ENCODE measurements at regions not wholly inside any gene's neighbourhood (a gene's known extent, or its start where the extent isn't known, plus 50 kb on each side); places are given as distances from the start of the nearest gene placed in this dataset.

DNA sequence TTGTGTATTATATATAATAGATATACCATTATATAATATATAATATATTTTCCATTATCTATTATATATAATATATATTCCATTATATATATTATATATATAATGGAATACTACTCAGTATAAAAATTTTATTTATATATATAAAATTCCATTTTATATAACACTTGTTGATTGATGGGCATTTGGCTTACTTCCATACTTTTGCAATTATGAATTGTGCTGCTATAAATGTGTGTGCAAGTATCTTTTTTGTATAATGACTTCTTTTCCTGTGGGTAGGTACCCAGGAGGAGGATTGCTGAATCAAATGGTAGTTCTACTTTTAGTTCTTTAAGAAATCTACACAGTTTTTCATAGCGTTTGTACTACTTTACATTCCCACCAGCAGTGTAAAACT lies 1211.1 kb downstream of the NCAM2 start:
- DNase-seq (ENCODE audit: low spot score, unreplicated experiment): no peak
- TF ChIP-seq, protein P1, sequence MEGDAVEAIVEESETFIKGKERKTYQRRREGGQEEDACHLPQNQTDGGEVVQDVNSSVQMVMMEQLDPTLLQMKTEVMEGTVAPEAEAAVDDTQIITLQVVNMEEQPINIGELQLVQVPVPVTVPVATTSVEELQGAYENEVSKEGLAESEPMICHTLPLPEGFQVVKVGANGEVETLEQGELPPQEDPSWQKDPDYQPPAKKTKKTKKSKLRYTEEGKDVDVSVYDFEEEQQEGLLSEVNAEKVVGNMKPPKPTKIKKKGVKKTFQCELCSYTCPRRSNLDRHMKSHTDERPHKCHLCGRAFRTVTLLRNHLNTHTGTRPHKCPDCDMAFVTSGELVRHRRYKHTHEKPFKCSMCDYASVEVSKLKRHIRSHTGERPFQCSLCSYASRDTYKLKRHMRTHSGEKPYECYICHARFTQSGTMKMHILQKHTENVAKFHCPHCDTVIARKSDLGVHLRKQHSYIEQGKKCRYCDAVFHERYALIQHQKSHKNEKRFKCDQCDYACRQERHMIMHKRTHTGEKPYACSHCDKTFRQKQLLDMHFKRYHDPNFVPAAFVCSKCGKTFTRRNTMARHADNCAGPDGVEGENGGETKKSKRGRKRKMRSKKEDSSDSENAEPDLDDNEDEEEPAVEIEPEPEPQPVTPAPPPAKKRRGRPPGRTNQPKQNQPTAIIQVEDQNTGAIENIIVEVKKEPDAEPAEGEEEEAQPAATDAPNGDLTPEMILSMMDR (IDR thresholded peaks at IDR 0.05; ENCODE audit: unreplicated experiment): no peak
- Mint-ChIP-seq H3K4me3 (ENCODE audit: low read depth) (no peak overlapping the region), H3K27ac (no peak overlapping the region), H3K4me1 (ENCODE audit: low read depth) (no peaks in the 10 kb centered on the region), H3K36me3 (ENCODE audit: insufficient read depth) (no peaks in the 10 kb centered on the region), H3K27me3 (no peaks in the 10 kb centered on the region), H3K9me3 (ENCODE audit: low read depth) (peaks cover 4% of the 10 kb centered on the region)

DNA sequence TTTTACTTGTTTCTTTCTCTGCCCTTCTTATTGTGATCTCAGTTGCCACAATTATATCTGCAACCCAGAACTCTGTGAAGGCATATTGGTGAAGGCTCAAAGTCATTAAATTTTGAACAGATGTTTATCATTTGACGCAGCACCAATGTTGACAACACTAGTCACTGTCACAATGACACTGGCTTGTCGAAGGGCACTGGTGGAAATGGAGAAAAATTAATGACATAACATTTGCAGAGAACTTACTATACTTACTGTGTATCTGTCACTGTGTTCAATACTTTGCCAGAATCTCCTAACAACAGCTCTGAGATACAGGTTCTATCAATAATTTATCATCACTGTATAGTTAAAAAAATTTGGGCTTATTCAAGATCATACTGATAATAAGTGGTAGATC lies 1213.7 kb downstream of the NCAM2 start:
- DNase-seq (ENCODE audit: low spot score, unreplicated experiment): no peak
- Mint-ChIP-seq H3K4me3 (ENCODE audit: low read depth) (no peak overlapping the region), H3K4me1 (ENCODE audit: low read depth) (no peaks in the 10 kb centered on the region), H3K27ac (no peak overlapping the region), H3K36me3 (ENCODE audit: insufficient read depth) (no peaks in the 10 kb centered on the region), H3K27me3 (no peaks in the 10 kb centered on the region), H3K9me3 (ENCODE audit: low read depth) (peaks cover 4% of the 10 kb centered on the region)
- TF ChIP-seq, protein P1 (IDR thresholded peaks at IDR 0.05; ENCODE audit: unreplicated experiment): no peak

DNA sequence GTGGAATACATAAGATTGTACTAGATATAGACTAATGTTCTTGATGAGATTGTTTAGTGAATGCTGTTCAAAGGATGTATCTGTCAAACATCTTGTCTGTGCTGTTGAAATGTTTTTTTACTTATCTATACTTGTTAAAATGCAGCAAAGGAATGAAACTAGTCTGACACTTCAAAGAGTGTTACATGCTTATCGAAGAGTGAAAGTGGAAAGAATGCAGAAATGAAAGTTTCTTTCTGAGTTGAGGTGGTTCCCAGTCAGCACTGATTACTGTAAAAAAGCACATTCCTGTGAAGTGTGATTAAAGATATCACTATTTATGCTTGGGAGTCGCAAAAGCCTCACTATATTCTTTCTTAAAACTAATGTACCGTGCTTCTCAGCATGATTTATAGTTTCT lies 1225.2 kb downstream of the NCAM2 start:
- TF ChIP-seq, protein P1 (IDR thresholded peaks at IDR 0.05; ENCODE audit: unreplicated experiment): no peak
- H3K27ac Mint-ChIP-seq: no peak overlapping the region
- no peaks in the 10 kb centered on the region for H3K27me3 Mint-ChIP-seq
- no peaks in the 10 kb centered on the region for H3K4me1 Mint-ChIP-seq (ENCODE audit: low read depth)
- no peaks in the 10 kb centered on the region for H3K9me3 Mint-ChIP-seq (ENCODE audit: low read depth)
- H3K4me3 Mint-ChIP-seq (ENCODE audit: low read depth): no peak overlapping the region
- H3K36me3 Mint-ChIP-seq (ENCODE audit: insufficient read depth): no peaks in the 10 kb centered on the region
- DNase-seq (ENCODE audit: low spot score, unreplicated experiment): no peak

DNA sequence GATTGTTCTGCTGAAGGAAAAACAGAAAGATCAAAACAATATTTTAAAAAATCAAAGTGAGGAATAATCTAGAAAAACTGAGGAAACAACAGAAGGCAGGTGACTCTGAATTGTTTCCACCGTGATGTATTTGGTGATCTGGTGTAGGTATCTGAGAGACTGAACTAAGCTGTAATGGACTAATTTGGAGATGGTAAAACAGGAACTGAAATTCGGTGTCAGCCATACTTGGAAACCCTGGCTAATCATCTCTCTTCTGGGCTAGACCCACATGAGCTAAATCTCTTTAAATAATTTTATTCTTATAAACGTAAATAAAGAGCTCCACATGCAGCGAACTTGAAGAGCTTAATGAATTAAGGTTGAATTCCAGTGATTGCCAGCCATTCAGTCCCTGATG lies 1226.1 kb downstream of the NCAM2 start:
- Mint-ChIP-seq H3K36me3 (ENCODE audit: insufficient read depth) (no peaks in the 10 kb centered on the region), H3K27me3 (no peaks in the 10 kb centered on the region), H3K4me3 (ENCODE audit: low read depth) (no peak overlapping the region), H3K27ac (no peak overlapping the region), H3K9me3 (ENCODE audit: low read depth) (no peaks in the 10 kb centered on the region), H3K4me1 (ENCODE audit: low read depth) (no peaks in the 10 kb centered on the region)
- DNase-seq (ENCODE audit: low spot score, unreplicated experiment): no peak
- TF ChIP-seq, protein P1 (IDR thresholded peaks at IDR 0.05; ENCODE audit: unreplicated experiment): no peak

DNA sequence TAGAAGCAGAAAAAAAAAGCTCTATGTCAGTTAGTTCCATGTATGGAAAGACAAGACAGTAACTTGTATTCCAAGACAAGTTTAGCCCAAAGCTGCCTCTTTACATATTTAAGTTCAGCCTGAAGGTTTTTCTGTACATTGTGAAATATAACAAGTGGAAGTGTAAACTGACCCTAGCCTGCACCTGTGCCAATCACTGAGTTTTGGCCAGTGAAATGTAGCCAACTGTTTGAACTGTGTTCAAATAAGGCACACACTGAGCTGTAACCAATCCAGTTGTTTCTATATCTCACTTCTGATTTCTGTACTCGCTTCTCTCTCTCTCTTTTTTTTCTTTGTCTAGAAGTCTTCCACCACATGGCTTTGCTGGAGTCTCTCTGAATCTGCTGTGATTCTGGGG lies 1227.1 kb downstream of the NCAM2 start:
- TF ChIP-seq, protein P1 (IDR thresholded peaks at IDR 0.05; ENCODE audit: unreplicated experiment): no peak
- no peaks in the 10 kb centered on the region for H3K4me1 Mint-ChIP-seq (ENCODE audit: low read depth)
- DNase-seq (ENCODE audit: low spot score, unreplicated experiment): no peak
- no peaks in the 10 kb centered on the region for H3K27me3 Mint-ChIP-seq
- H3K9me3 Mint-ChIP-seq (ENCODE audit: low read depth): no peaks in the 10 kb centered on the region
- H3K4me3 Mint-ChIP-seq (ENCODE audit: low read depth): no peak overlapping the region
- H3K36me3 Mint-ChIP-seq (ENCODE audit: insufficient read depth): no peaks in the 10 kb centered on the region
- H3K27ac Mint-ChIP-seq: no peak overlapping the region

Measured in progenitor cell of endocrine pancreas (in vitro differentiated cells).